GM23338 (cell line): ENCODE measurements at regions not wholly inside any gene's neighbourhood (a gene's known extent, or its start where the extent isn't known, plus 50 kb on each side); places are given as distances from the start of the nearest gene placed in this dataset.

Experiments
- ATAC-seq: fragments of 200-7000 bp; cut with Tn5 transposase; 3 replicates; pipeline ENCODE4 v1.9.1; 2020
- DNase-seq: peaks from one replicate; pipeline ENCODE4 v3.0.0-alpha.2; 2015; ENCODE audit warnings: low spot score
- H2AFZ ChIP-seq: fragments of 200-600 bp; sonication (generic); 2 replicates; pipeline ENCODE4 v1.8.0; 2016; ENCODE audit warnings: antibody characterized with exemption, mild to moderate bottlenecking, moderate library complexity
- H3F3A ChIP-seq: fragments of 200-600 bp; sonication (generic); replicated peaks from 2 replicates; pipeline ENCODE4 v1.8.0; 2017; ENCODE audit warnings: antibody characterized with exemption, mixed run types, low read depth
- H3K27ac ChIP-seq: fragments of 200-600 bp; sonication (generic); 2 replicates; pipeline ENCODE4 v1.6.1; 2016; ENCODE audit warnings: low read depth
- H3K27me3 ChIP-seq: fragments of 200-600 bp; sonication (generic); 2 replicates; pipeline ENCODE4 v1.8.0; 2016; ENCODE audit warnings: mild to moderate bottlenecking, mixed run types, moderate library complexity; ENCODE audit not compliant: insufficient read depth
- H3K36me3 ChIP-seq: fragments of 200-600 bp; sonication (generic); 2 replicates; pipeline ENCODE4 v1.8.0; 2016; ENCODE audit warnings: mild to moderate bottlenecking; ENCODE audit not compliant: insufficient read depth
- H3K4me1 ChIP-seq: fragments of 200-600 bp; sonication (generic); 2 replicates; pipeline ENCODE4 v1.8.0; 2016; ENCODE audit warnings: mild to moderate bottlenecking, moderate library complexity; ENCODE audit not compliant: insufficient read depth
- H3K4me2 ChIP-seq: fragments of 200-600 bp; sonication (generic); 2 replicates; pipeline ENCODE4 v1.7.1; 2017; ENCODE audit warnings: mixed run types
- H3K4me3 ChIP-seq: fragments of 200-600 bp; sonication (generic); 2 replicates; pipeline ENCODE4 v1.6.1; 2016; ENCODE audit warnings: mixed run types
- H3K79me2 ChIP-seq: fragments of 200-600 bp; sonication (generic); replicated peaks from 2 replicates; pipeline ENCODE4 v1.8.0; 2017; ENCODE audit warnings: mild to moderate bottlenecking; ENCODE audit not compliant: insufficient read depth
- H3K9me2 ChIP-seq: fragments of 200-600 bp; sonication (generic); 2 replicates; pipeline ENCODE4 v1.8.0; 2017; ENCODE audit not compliant: insufficient read depth
- H4K20me1 ChIP-seq: fragments of 200-600 bp; sonication (generic); replicated peaks from 2 replicates; pipeline ENCODE4 v1.8.0; 2017; ENCODE audit warnings: mild to moderate bottlenecking; ENCODE audit not compliant: insufficient read depth
- H3K27ac Mint-ChIP-seq: 2 replicates; pipeline ENCODE4 v1.8.0; 2020; ENCODE audit warnings: inconsistent platforms, mild to moderate bottlenecking, moderate library complexity, mixed read lengths
- H3K27me3 Mint-ChIP-seq: 3 replicates; pipeline ENCODE4 v1.8.0; 2022; ENCODE audit warnings: low read depth, mild to moderate bottlenecking, moderate library complexity, mixed read lengths, inconsistent platforms; ENCODE audit not compliant: insufficient read depth, poor library complexity
- H3K36me3 Mint-ChIP-seq: 3 replicates; pipeline ENCODE4 v1.8.0; 2021; ENCODE audit warnings: low read depth, mild to moderate bottlenecking, inconsistent platforms, moderate library complexity, mixed read lengths
- H3K4me1 Mint-ChIP-seq: 3 replicates; pipeline ENCODE4 v1.8.0; 2020; ENCODE audit warnings: mild to moderate bottlenecking, inconsistent platforms, mixed read lengths
- H3K4me3 Mint-ChIP-seq: 3 replicates; pipeline ENCODE4 v1.8.0; 2021; ENCODE audit warnings: moderate library complexity, mild to moderate bottlenecking, inconsistent platforms, mixed read lengths
- H3K9me3 Mint-ChIP-seq: 3 replicates; pipeline ENCODE4 v1.8.0; 2020; ENCODE audit warnings: moderate library complexity, mild to moderate bottlenecking, inconsistent platforms, mixed read lengths
- CREB1 ChIP-seq: fragments of 250-450 bp; sonication (Bioruptor Pico); IDR thresholded peaks from 2 replicates; pipeline ENCODE4 v1.5.0; 2020; ENCODE audit warnings: low read depth, mild to moderate bottlenecking, moderate library complexity
- EZH2 ChIP-seq: fragments of 200-600 bp; sonication (generic); IDR thresholded peaks from one replicate; pipeline ENCODE4 v1.8.0; 2017; ENCODE audit warnings: antibody characterized with exemption, mild to moderate bottlenecking, low read depth; ENCODE audit not compliant: unreplicated experiment
- EZH2phosphoT487 ChIP-seq: fragments of 200-600 bp; sonication (generic); IDR thresholded peaks from one replicate; pipeline ENCODE4 v1.8.1; 2018; ENCODE audit warnings: antibody characterized with exemption; ENCODE audit not compliant: unreplicated experiment
- JUNB ChIP-seq: IDR thresholded peaks from one replicate; pipeline ENCODE4 v1.6.1; 2016; ENCODE audit warnings: antibody characterized with exemption; ENCODE audit not compliant: unreplicated experiment
- NANOG ChIP-seq: IDR thresholded peaks from 2 replicates; pipeline ENCODE4 v1.6.1; 2016; ENCODE audit warnings: antibody characterized with exemption, borderline replicate concordance
- POLR2AphosphoS5 ChIP-seq: IDR thresholded peaks from 2 replicates; pipeline ENCODE4 v1.6.1; 2016; ENCODE audit warnings: antibody characterized with exemption, low read depth
- ZNF114 ChIP-seq: fragments of 250-450 bp; sonication (Bioruptor Pico); IDR thresholded peaks from 2 replicates; pipeline ENCODE4 v1.5.0; 2020; ENCODE audit warnings: mild to moderate bottlenecking, moderate library complexity
- ZNF331 ChIP-seq: fragments of 250-450 bp; sonication (Bioruptor Pico); IDR thresholded peaks from 2 replicates; pipeline ENCODE4 v1.5.0; 2020; ENCODE audit warnings: low read depth, mild to moderate bottlenecking, moderate library complexity
- TF ChIP-seq, protein P1 (sequence below), 2 experiments: fragments of 200-600 bp in 1 of 2; sonication (generic) in 1 of 2; conservative IDR thresholded peaks; 2 replicates each; pipeline versions ENCODE4 v1.5.1 to v1.6.1; 2016 to 2017; ENCODE audit warnings: antibody characterized with exemption in 2 of 2, low read depth in 2 of 2, mild to moderate bottlenecking in 2 of 2, moderate library complexity in 1 of 2

DNA sequence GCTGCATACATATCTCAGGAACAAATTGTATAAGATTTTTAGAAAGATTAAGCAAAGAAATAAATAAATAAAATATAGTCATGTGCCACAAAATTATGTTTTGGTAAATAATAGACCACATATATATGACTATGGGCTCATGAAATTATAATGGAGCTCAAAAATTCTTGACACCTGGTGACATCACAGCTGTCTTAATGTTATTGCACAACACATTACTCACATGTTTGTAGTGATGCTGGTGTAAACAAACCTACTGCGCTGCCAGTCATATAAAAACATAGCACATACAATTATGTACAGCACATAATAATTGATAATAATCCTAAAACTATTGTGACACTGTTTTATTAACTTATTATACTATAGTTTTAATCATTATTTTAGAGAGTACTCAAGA is 1159.1 kb downstream of the SI start:
- Histone ChIP-seq H2AFZ (no peak overlapping the region), H3K4me3 (no peak overlapping the region), H3F3A (0 out of 2 replicates have a peak, but pooled peaks cover under 1% of the 10 kb centered on the region), H3K36me3 (peaks cover 4% of the 10 kb centered on the region; the same call in 1 of the 2 replicates), H3K4me2 (no peak overlapping the region), H3K9me2 (peaks cover 19% of the 10 kb centered on the region), H3K4me1 (peaks cover 2% of the 10 kb centered on the region; the same call in 1 of the 2 replicates), H3K27me3 (no peaks in the 10 kb centered on the region), H4K20me1 (no peaks in the 10 kb centered on the region), H3K79me2 (no peaks in the 10 kb centered on the region), H3K27ac (no peak overlapping the region)
- no peak overlapping the region for H3K27ac Mint-ChIP-seq
- no peak overlapping the region for H3K4me3 Mint-ChIP-seq
- TF ChIP-seq EZH2phosphoT487 = no peak
- no peak for TF ChIP-seq ZNF331 (CRISPR knock-in tag)
- TF ChIP-seq, protein P1, sequence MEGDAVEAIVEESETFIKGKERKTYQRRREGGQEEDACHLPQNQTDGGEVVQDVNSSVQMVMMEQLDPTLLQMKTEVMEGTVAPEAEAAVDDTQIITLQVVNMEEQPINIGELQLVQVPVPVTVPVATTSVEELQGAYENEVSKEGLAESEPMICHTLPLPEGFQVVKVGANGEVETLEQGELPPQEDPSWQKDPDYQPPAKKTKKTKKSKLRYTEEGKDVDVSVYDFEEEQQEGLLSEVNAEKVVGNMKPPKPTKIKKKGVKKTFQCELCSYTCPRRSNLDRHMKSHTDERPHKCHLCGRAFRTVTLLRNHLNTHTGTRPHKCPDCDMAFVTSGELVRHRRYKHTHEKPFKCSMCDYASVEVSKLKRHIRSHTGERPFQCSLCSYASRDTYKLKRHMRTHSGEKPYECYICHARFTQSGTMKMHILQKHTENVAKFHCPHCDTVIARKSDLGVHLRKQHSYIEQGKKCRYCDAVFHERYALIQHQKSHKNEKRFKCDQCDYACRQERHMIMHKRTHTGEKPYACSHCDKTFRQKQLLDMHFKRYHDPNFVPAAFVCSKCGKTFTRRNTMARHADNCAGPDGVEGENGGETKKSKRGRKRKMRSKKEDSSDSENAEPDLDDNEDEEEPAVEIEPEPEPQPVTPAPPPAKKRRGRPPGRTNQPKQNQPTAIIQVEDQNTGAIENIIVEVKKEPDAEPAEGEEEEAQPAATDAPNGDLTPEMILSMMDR (conservative IDR thresholded peaks at IDR 0.05; ENCODE audit: low read depth in 2 of 2) = no peak
- no peak for TF ChIP-seq ZNF114 (CRISPR knock-in tag)
- TF ChIP-seq CREB1 (CRISPR knock-in tag) = no peak
- TF ChIP-seq POLR2AphosphoS5 = no peak
- no peak for TF ChIP-seq JUNB
- no peak for TF ChIP-seq NANOG
- no peak for TF ChIP-seq EZH2
- H3K27me3 Mint-ChIP-seq = peaks cover 3% of the 10 kb centered on the region
- ATAC-seq = no peak
- peaks cover 11% of the 10 kb centered on the region; the same call in 1 of the 3 replicates for H3K9me3 Mint-ChIP-seq
- peaks cover 10% of the 10 kb centered on the region; the same call in 2 of the 3 replicates for H3K4me1 Mint-ChIP-seq
- DNase-seq = no peak
- peaks cover 26% of the 10 kb centered on the region; the same call in 2 of the 3 replicates for H3K36me3 Mint-ChIP-seq

DNA sequence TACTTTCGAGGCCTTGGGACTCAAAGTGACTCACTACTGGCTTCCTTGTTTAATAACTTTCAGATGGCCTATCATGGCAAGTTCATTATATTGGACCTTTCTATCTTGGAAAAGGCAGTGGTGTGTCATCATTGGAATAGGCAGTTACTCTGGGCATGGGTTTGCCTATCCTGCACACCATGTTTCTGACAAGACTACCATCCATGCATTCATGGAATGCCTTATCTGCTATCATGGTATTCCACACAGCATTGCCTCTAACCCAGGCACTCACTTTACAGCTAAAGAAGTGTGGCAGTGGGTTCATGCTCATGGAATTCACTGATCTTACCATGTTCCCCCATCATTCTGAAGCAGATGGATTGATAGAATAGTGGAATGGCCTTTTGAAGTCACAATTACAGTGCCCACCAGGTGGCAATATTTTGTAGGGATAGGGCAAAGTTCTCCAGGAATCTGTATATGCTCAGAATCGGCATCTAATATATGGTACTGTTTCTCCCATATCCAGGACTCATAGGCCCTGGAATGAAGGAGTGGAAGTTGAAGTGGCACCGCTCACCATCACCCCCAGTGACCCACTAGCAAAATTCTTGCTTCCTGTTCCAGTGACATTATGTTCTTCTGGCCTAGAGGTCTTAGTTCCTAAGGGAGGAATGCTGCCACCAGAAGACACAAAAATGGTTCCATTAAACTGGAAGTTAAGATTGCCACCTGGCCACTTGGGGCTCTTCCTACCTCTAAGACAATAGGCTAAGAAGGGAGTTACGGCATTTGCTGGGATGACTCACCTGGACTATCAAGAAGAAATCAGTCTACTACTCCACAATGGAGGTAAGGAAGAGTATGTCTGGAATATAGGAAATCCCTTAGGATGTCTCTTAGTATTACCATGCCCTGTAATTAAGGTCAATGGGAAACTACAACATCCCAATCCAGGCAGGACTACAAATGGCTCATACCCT is 1161.4 kb downstream of the SI start:
- H3K79me2 ChIP-seq = no peaks in the 10 kb centered on the region
- H3K27ac Mint-ChIP-seq = no peak overlapping the region
- H4K20me1 ChIP-seq = no peaks in the 10 kb centered on the region
- 0 out of 2 replicates have a peak, but pooled peaks cover 5% of the 10 kb centered on the region for H3F3A ChIP-seq
- no peak overlapping the region for H3K4me2 ChIP-seq
- H3K27ac ChIP-seq = no peak overlapping the region
- peaks cover 4% of the 10 kb centered on the region; the same call in 1 of the 2 replicates for H3K36me3 ChIP-seq
- peaks cover 12% of the 10 kb centered on the region; the same call in 1 of the 2 replicates for H3K9me2 ChIP-seq
- H3K27me3 Mint-ChIP-seq = peaks cover 3% of the 10 kb centered on the region
- no peak overlapping the region for H3K4me3 ChIP-seq
- no peak overlapping the region for H3K4me3 Mint-ChIP-seq
- no peak overlapping the region for H2AFZ ChIP-seq
- H3K9me3 Mint-ChIP-seq = peaks cover 11% of the 10 kb centered on the region; the same call in 1 of the 3 replicates
- H3K36me3 Mint-ChIP-seq = peaks cover 26% of the 10 kb centered on the region; the same call in 2 of the 3 replicates
- H3K4me1 Mint-ChIP-seq = peaks cover 6% of the 10 kb centered on the region; the same call in 2 of the 3 replicates
- H3K4me1 ChIP-seq = peaks cover 10% of the 10 kb centered on the region; the same call in 1 of the 2 replicates
- no peak for TF ChIP-seq EZH2phosphoT487
- TF ChIP-seq, protein P1 (conservative IDR thresholded peaks at IDR 0.05; ENCODE audit: low read depth in 2 of 2) = peak; percentile 49 to 57
- DNase-seq (peak; percentile 23), ATAC-seq (no peak)
- no peaks in the 10 kb centered on the region for H3K27me3 ChIP-seq
